HEK293 (cell line): ENCODE measurements at regions not wholly inside any gene's neighbourhood (a gene's known extent, or its start where the extent isn't known, plus 50 kb on each side); places are given as distances from the start of the nearest gene placed in this dataset.

Experiments used
- CTCF ChIA-PET: fragments of 350-600 bp; formaldehyde crosslinking; extraction: SDS; loops from one replicate; lab custom pipeline; 2021; ENCODE audit warnings: antibody characterized with exemption; lab: Yijun Ruan, JAX
- POLR2A ChIA-PET: fragments of 300-600 bp; formaldehyde crosslinking; extraction: SDS; loops from one replicate; lab custom pipeline; 2020; ENCODE audit warnings: antibody characterized with exemption, inconsistent platforms; lab: Yijun Ruan, JAX
- H3K27ac ChIP-seq: fragments of 200-500 bp; sonication (Bioruptor generic); 2 replicates; pipeline ENCODE4 v1.5.1; 2014; ENCODE audit warnings: low read depth, low read length, control low read depth, inconsistent platforms; ENCODE audit errors: extremely low read depth
- H3K36me3 ChIP-seq, 2 experiments: fragments of 200-500 bp in 1 of 2; sonication (Bioruptor generic) in 1 of 2; 1 replicate in 1 of 2; 2 replicates in 1 of 2; pipeline ENCODE4 v1.5.1; 2014 to 2017; ENCODE audit warnings: inconsistent platforms in 2 of 2, low read length in 2 of 2; ENCODE audit not compliant: control insufficient read depth in 2 of 2, insufficient read depth in 1 of 2
- H3K4me1 ChIP-seq: fragments of 200-500 bp; sonication (Bioruptor generic); 2 replicates; pipeline ENCODE4 v1.5.1; 2014; ENCODE audit warnings: mild to moderate bottlenecking, low read length, inconsistent platforms; ENCODE audit not compliant: control insufficient read depth, insufficient read depth
- H3K4me3 ChIP-seq: 2 replicates; pipeline ENCODE4 v1.5.1; 2011; ENCODE audit warnings: low read depth, mild to moderate bottlenecking, control low read depth, low read length, moderate library complexity
- H3K9me3 ChIP-seq: fragments of 200-500 bp; sonication (Bioruptor generic); 2 replicates; pipeline ENCODE4 v1.5.1; 2014; ENCODE audit warnings: low read depth, low read length, inconsistent platforms; ENCODE audit not compliant: control insufficient read depth, insufficient read depth
- FEZF1 ChIP-seq: fragments of 450-650 bp; formaldehyde crosslinking; IDR thresholded peaks from 2 replicates; pipeline ENCODE4 v1.5.1; 2016; ENCODE audit warnings: missing biosample characterization, missing genetic modification characterization
- GLI2 ChIP-seq: fragments of 450-650 bp; formaldehyde crosslinking; IDR thresholded peaks from 2 replicates; pipeline ENCODE4; 2017; ENCODE audit warnings: missing biosample characterization, missing genetic modification characterization, low read depth, borderline replicate concordance
- KLF1 ChIP-seq: fragments of 450-650 bp; formaldehyde crosslinking; IDR thresholded peaks from 2 replicates; pipeline ENCODE4 v1.5.1; 2016; ENCODE audit warnings: missing biosample characterization, missing genetic modification characterization
- PRDM1 ChIP-seq: fragments of 450-650 bp; formaldehyde crosslinking; IDR thresholded peaks from 2 replicates; pipeline ENCODE4; 2016; ENCODE audit warnings: missing biosample characterization, missing genetic modification characterization
- ZBTB48 ChIP-seq: fragments of 450-650 bp; formaldehyde crosslinking; IDR thresholded peaks from 2 replicates; pipeline ENCODE4 v1.5.1; 2016; ENCODE audit warnings: missing biosample characterization, missing genetic modification characterization
- ZFP37 ChIP-seq: fragments of 450-650 bp; formaldehyde crosslinking; IDR thresholded peaks from 2 replicates; pipeline ENCODE4 v1.5.1; 2016; ENCODE audit warnings: missing biosample characterization, missing genetic modification characterization
- ZNF114 ChIP-seq: fragments of 450-650 bp; formaldehyde crosslinking; IDR thresholded peaks from 2 replicates; pipeline ENCODE4 v1.5.0; 2017; ENCODE audit warnings: missing biosample characterization, missing genetic modification characterization
- ZNF121 ChIP-seq: fragments of 450-650 bp; formaldehyde crosslinking; IDR thresholded peaks from 2 replicates; pipeline ENCODE4 v1.5.1; 2016; ENCODE audit warnings: missing biosample characterization, missing genetic modification characterization
- ZNF175 ChIP-seq: fragments of 450-650 bp; formaldehyde crosslinking; IDR thresholded peaks from 2 replicates; pipeline ENCODE4 v1.5.1; 2016; ENCODE audit warnings: missing biosample characterization, missing genetic modification characterization
- ZNF391 ChIP-seq: fragments of 450-650 bp; formaldehyde crosslinking; IDR thresholded peaks from 2 replicates; pipeline ENCODE4 v1.5.1; 2016; ENCODE audit warnings: low read depth, missing biosample characterization, missing genetic modification characterization, borderline replicate concordance
- ZNF48 ChIP-seq: fragments of 450-650 bp; formaldehyde crosslinking; IDR thresholded peaks from 2 replicates; pipeline ENCODE4 v1.5.1; 2016; ENCODE audit warnings: missing biosample characterization, missing genetic modification characterization
- TF ChIP-seq, protein P1 (sequence below): fragments of 450-650 bp; formaldehyde crosslinking; IDR thresholded peaks from 2 replicates; pipeline ENCODE4 v1.5.1; 2016; ENCODE audit warnings: missing biosample characterization, missing genetic modification characterization
- TF ChIP-seq, protein P2 (sequence below): fragments of 450-650 bp; formaldehyde crosslinking; IDR thresholded peaks from 2 replicates; pipeline ENCODE4 v1.5.1; 2016; ENCODE audit warnings: missing biosample characterization, missing genetic modification characterization, borderline replicate concordance
- TF ChIP-seq, protein P3 (sequence below): fragments of 450-650 bp; formaldehyde crosslinking; IDR thresholded peaks from 2 replicates; pipeline ENCODE4 v1.5.1; 2016; ENCODE audit warnings: missing biosample characterization, missing genetic modification characterization, borderline replicate concordance
- TF ChIP-seq, protein P4 (sequence below): fragments of 450-650 bp; formaldehyde crosslinking; optimal IDR thresholded peaks from 2 replicates; pipeline ENCODE3; 2016; ENCODE audit warnings: missing biosample characterization, mild to moderate bottlenecking, missing genetic modification characterization
- TF ChIP-seq, protein P5 (sequence below): fragments of 450-650 bp; formaldehyde crosslinking; IDR thresholded peaks from 2 replicates; pipeline ENCODE4 v1.5.1; 2017; ENCODE audit warnings: missing biosample characterization, missing genetic modification characterization
- TF ChIP-seq, protein P6 (sequence below): sonication (generic); formaldehyde crosslinking; IDR thresholded peaks from 2 replicates; pipeline ENCODE4 v1.8.1; 2022; ENCODE audit warnings: mild to moderate bottlenecking, moderate library complexity, missing genetic modification reagents
- TF ChIP-seq, protein P7 (sequence below): fragments of 450-650 bp; formaldehyde crosslinking; IDR thresholded peaks from 2 replicates; pipeline ENCODE4; 2016; ENCODE audit warnings: missing biosample characterization, missing genetic modification characterization

DNA sequence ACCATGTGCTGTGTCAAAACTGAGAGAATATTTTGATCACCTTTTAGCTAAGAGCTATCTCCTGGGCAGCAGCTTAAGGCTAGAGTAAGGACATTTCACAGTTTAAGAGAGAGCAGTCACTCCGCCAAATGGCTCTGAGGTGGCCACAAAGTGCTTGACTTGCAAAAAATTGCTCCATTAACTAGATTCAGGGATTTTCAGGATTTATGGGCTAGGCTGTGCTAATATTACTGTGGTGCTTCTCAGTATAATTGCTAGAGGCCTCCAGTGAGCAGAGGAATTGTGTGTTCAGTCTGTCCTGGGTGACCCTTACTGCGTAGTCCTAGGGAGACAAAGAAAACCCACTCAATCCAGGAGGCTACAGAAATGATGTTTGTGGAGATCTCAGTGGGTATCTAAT is 65.2 kb downstream of the PALM2AKAP2 start (continued):
- TF ChIP-seq, protein P1, sequence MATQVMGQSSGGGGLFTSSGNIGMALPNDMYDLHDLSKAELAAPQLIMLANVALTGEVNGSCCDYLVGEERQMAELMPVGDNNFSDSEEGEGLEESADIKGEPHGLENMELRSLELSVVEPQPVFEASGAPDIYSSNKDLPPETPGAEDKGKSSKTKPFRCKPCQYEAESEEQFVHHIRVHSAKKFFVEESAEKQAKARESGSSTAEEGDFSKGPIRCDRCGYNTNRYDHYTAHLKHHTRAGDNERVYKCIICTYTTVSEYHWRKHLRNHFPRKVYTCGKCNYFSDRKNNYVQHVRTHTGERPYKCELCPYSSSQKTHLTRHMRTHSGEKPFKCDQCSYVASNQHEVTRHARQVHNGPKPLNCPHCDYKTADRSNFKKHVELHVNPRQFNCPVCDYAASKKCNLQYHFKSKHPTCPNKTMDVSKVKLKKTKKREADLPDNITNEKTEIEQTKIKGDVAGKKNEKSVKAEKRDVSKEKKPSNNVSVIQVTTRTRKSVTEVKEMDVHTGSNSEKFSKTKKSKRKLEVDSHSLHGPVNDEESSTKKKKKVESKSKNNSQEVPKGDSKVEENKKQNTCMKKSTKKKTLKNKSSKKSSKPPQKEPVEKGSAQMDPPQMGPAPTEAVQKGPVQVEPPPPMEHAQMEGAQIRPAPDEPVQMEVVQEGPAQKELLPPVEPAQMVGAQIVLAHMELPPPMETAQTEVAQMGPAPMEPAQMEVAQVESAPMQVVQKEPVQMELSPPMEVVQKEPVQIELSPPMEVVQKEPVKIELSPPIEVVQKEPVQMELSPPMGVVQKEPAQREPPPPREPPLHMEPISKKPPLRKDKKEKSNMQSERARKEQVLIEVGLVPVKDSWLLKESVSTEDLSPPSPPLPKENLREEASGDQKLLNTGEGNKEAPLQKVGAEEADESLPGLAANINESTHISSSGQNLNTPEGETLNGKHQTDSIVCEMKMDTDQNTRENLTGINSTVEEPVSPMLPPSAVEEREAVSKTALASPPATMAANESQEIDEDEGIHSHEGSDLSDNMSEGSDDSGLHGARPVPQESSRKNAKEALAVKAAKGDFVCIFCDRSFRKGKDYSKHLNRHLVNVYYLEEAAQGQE (tag by site-specific recombination) = no peak
- TF ChIP-seq, protein P2, sequence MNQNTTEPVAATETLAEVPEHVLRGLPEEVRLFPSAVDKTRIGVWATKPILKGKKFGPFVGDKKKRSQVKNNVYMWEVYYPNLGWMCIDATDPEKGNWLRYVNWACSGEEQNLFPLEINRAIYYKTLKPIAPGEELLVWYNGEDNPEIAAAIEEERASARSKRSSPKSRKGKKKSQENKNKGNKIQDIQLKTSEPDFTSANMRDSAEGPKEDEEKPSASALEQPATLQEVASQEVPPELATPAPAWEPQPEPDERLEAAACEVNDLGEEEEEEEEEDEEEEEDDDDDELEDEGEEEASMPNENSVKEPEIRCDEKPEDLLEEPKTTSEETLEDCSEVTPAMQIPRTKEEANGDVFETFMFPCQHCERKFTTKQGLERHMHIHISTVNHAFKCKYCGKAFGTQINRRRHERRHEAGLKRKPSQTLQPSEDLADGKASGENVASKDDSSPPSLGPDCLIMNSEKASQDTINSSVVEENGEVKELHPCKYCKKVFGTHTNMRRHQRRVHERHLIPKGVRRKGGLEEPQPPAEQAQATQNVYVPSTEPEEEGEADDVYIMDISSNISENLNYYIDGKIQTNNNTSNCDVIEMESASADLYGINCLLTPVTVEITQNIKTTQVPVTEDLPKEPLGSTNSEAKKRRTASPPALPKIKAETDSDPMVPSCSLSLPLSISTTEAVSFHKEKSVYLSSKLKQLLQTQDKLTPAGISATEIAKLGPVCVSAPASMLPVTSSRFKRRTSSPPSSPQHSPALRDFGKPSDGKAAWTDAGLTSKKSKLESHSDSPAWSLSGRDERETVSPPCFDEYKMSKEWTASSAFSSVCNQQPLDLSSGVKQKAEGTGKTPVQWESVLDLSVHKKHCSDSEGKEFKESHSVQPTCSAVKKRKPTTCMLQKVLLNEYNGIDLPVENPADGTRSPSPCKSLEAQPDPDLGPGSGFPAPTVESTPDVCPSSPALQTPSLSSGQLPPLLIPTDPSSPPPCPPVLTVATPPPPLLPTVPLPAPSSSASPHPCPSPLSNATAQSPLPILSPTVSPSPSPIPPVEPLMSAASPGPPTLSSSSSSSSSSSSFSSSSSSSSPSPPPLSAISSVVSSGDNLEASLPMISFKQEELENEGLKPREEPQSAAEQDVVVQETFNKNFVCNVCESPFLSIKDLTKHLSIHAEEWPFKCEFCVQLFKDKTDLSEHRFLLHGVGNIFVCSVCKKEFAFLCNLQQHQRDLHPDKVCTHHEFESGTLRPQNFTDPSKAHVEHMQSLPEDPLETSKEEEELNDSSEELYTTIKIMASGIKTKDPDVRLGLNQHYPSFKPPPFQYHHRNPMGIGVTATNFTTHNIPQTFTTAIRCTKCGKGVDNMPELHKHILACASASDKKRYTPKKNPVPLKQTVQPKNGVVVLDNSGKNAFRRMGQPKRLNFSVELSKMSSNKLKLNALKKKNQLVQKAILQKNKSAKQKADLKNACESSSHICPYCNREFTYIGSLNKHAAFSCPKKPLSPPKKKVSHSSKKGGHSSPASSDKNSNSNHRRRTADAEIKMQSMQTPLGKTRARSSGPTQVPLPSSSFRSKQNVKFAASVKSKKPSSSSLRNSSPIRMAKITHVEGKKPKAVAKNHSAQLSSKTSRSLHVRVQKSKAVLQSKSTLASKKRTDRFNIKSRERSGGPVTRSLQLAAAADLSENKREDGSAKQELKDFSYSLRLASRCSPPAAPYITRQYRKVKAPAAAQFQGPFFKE = no peak

DNA sequence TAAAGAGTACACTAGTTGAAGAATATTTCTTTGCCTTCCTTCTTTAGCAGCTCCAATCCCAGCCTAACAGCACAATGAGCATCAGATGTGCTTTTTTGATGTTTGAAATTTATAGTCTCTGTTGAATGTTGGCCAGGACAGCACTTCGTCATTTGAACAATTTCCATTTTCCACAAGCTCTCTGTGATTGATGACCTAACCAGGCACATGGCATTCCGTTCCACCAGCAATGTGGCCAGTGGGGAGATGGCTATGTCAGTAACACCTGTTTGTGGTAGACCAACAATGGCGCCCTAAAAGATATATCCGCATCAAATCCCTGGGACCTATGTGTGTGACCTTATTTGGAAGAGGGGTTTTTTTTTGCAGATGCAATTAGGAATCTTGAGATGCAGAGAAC is 66.8 kb downstream of the PALM2AKAP2 start:
- H3K4me1 ChIP-seq = no peaks in the 10 kb centered on the region
- POLR2A ChIA-PET = no interaction called here
- no peaks in the 10 kb centered on the region for H3K36me3 ChIP-seq
- CTCF ChIA-PET = interaction anchor here (0.6 kb wide), 1 partner anchor 36 kb away, joined by 3 read pairs; no protein-coding TSS in a partner anchor
- no peak overlapping the region for H3K27ac ChIP-seq
- H3K9me3 ChIP-seq = no peaks in the 10 kb centered on the region
- H3K4me3 ChIP-seq = no peak overlapping the region
- TF ChIP-seq, protein P3, sequence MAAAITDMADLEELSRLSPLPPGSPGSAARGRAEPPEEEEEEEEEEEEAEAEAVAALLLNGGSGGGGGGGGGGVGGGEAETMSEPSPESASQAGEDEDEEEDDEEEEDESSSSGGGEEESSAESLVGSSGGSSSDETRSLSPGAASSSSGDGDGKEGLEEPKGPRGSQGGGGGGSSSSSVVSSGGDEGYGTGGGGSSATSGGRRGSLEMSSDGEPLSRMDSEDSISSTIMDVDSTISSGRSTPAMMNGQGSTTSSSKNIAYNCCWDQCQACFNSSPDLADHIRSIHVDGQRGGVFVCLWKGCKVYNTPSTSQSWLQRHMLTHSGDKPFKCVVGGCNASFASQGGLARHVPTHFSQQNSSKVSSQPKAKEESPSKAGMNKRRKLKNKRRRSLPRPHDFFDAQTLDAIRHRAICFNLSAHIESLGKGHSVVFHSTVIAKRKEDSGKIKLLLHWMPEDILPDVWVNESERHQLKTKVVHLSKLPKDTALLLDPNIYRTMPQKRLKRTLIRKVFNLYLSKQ (tag by site-specific recombination) = no peak
- no peak for TF ChIP-seq ZBTB48 (tag by site-specific recombination)
- no peak for TF ChIP-seq FEZF1
- TF ChIP-seq PRDM1 (tag by site-specific recombination) = no peak
- TF ChIP-seq, protein P4, sequence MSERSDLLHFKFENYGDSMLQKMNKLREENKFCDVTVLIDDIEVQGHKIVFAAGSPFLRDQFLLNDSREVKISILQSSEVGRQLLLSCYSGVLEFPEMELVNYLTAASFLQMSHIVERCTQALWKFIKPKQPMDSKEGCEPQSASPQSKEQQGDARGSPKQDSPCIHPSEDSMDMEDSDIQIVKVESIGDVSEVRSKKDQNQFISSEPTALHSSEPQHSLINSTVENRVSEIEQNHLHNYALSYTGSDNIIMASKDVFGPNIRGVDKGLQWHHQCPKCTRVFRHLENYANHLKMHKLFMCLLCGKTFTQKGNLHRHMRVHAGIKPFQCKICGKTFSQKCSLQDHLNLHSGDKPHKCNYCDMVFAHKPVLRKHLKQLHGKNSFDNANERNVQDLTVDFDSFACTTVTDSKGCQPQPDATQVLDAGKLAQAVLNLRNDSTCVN (tag by site-specific recombination) = no peak
- TF ChIP-seq, protein P5, sequence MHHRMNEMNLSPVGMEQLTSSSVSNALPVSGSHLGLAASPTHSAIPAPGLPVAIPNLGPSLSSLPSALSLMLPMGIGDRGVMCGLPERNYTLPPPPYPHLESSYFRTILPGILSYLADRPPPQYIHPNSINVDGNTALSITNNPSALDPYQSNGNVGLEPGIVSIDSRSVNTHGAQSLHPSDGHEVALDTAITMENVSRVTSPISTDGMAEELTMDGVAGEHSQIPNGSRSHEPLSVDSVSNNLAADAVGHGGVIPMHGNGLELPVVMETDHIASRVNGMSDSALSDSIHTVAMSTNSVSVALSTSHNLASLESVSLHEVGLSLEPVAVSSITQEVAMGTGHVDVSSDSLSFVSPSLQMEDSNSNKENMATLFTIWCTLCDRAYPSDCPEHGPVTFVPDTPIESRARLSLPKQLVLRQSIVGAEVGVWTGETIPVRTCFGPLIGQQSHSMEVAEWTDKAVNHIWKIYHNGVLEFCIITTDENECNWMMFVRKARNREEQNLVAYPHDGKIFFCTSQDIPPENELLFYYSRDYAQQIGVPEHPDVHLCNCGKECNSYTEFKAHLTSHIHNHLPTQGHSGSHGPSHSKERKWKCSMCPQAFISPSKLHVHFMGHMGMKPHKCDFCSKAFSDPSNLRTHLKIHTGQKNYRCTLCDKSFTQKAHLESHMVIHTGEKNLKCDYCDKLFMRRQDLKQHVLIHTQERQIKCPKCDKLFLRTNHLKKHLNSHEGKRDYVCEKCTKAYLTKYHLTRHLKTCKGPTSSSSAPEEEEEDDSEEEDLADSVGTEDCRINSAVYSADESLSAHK (tag by site-specific recombination) = no peak
- TF ChIP-seq ZNF391 (tag by site-specific recombination) = no peak
- TF ChIP-seq, protein P6, sequence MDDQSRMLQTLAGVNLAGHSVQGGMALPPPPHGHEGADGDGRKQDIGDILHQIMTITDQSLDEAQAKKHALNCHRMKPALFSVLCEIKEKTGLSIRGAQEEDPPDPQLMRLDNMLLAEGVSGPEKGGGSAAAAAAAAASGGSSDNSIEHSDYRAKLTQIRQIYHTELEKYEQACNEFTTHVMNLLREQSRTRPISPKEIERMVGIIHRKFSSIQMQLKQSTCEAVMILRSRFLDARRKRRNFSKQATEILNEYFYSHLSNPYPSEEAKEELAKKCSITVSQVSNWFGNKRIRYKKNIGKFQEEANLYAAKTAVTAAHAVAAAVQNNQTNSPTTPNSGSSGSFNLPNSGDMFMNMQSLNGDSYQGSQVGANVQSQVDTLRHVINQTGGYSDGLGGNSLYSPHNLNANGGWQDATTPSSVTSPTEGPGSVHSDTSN = no peak
- TF ChIP-seq ZNF48 (tag by site-specific recombination) = no peak
- TF ChIP-seq ZNF121 = no peak
- TF ChIP-seq ZNF175 = no peak
- TF ChIP-seq ZFP37 (tag by site-specific recombination) = no peak
- no peak for TF ChIP-seq GLI2 (tag by site-specific recombination)
- no peak for TF ChIP-seq ZNF114 (tag by site-specific recombination)
- TF ChIP-seq, protein P7, sequence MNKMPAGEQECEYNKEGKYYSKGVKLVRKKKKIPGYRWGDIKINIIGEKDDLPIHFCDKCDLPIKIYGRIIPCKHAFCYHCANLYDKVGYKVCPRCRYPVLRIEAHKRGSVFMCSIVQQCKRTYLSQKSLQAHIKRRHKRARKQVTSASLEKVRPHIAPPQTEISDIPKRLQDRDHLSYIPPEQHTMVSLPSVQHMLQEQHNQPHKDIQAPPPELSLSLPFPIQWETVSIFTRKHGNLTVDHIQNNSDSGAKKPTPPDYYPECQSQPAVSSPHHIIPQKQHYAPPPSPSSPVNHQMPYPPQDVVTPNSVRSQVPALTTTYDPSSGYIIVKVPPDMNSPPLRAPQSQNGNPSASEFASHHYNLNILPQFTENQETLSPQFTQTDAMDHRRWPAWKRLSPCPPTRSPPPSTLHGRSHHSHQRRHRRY = no peak
- no peak for TF ChIP-seq KLF1
